NCI-H2107 (cell line): ENCODE measurements at regions not wholly inside any gene's neighbourhood (a gene's known extent, or its start where the extent isn't known, plus 50 kb on each side); places are given as distances from the start of the nearest gene placed in this dataset.

Experiments used
- DNase-seq: peaks from one replicate; lab custom pipeline; 2025; lab: John Stamatoyannopoulos, UW

GRCh38 chr2:12827721-12828120, 111.0 kb downstream of the TRIB2 start:
- no peak for DNase-seq

GRCh38 chr2:12828980-12829379, 112.2 kb downstream of the TRIB2 start:
- DNase-seq: no peak

GRCh38 chr2:12831016-12831415, 114.3 kb downstream of the TRIB2 start:
- DNase-seq: no peak

- no peak for DNase-seq
Observed at GRCh38 chr2:12834239-12834638, 117.5 kb downstream of the TRIB2 start.

DNA sequence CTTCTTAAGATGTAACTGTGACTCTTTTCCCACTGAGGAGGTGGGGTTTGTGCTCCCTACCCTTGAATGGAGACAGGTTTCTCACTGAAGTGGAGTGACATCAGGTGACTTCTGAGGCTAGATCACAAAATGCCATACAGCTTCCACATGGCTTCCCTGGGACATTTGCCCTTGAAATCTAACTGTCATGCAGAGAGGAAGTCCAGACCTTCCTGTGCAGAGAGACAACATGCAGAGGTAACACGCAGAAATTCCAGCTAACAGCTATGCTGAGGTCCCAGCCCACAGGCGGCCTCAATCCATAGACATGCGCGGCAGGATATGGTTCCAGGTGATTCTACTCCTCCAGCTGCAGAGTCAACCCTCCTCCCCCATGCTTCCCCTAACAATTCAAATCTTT, 119.0 kb downstream of the TRIB2 start:
- no peak for DNase-seq

DNA sequence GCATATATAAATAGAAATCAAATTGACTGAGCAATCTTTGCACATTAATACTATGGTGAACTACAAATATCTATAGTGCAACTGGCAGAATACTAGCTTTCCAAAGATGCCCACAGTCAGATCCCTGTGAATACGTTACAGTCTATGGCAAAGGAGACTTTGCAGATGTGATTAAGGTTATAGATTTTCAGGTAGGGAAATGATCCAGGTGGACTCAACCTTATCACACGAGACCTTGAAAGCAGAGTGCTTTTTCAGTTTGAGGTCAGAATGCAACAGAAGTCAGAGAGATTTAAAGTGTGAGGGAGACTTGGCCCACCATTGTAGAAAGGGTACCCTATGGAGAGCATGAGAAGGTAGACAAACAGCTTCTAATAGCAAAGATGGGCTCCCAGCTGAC, 122.6 kb downstream of the TRIB2 start:
- no peak for DNase-seq

DNA sequence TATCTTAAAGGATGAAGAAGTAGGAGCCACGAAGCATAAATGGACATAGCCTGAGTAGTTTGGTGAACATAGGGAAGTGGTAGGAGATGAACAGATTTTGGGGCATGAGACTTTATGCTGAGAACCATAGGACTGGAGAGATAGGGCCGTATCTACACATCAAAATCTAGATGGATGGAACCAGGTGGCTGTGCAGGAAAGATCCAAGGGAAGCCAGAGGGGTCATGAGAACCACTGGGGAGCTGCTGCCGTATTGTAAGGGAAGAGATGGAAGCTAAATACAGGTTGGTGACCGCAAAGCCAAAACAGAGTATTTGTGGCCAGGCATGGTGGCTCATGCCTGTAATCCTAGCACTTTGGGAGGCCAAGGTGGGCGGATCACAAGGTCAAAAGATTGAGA, 124.3 kb downstream of the TRIB2 start:
- DNase-seq: no peak

- no peak for DNase-seq
Observed at GRCh38 chr2:12842917-12843316, 126.2 kb downstream of the TRIB2 start.

DNA sequence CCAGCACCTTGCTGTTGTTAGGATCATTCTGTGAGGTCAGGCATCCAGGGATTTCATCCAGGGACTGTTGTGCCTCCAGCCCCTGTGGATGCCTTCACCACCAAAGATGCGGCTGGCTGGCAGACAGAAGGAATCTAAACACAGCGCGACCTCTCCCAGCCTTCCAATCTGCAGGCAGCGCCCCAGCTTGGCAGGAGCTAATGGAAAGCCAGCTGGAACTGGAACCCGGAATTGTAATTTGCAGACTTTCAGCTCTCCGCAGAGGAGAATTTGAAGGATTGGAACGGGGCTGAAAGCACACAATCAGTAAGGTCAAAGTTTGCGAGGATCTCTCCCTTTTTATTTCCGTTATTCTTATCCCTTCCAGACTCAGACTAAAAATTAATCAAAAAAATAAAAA, 127.8 kb downstream of the TRIB2 start:
- no peak for DNase-seq

DNA sequence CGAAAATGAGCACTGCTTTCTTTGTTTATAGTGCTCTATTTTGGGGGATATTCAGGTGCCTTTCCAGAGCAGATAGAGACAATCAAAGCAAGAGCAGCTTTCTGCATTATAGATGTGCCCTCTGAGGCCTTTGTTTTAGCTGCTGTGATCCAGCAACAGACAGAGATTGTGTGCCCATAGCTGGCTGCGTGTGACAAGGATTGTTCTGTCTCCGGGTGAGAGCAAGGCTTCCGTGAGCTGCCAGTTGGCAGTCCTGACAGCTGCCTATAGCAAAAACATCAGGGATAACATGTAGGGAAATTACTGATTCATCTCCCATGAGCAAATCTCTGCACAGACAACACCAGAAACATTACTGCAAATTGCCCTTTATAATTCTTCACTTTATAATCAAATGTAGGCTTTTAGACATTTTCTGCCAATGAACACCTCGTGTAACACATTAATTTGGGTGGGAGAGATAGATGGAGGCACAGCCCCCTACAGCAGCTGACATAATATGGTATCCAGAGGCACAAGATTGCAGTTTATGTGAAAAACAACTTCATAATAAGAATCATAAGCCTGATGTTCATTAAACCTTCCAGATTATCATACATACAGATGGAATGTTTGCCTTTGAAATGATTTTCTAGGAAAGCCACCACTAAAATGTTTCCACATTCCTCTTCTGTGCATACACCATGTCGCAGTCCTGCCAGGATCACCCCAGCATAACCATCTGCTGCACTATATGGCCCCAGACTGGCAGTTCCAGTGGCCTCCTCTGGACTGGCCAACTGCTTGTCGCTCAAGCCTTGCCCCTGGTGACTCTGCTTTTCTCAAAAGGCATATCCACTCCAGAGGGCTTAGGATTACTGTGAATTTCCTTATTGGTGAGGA, 131.2 kb downstream of the TRIB2 start:
- DNase-seq: no peak

DNA sequence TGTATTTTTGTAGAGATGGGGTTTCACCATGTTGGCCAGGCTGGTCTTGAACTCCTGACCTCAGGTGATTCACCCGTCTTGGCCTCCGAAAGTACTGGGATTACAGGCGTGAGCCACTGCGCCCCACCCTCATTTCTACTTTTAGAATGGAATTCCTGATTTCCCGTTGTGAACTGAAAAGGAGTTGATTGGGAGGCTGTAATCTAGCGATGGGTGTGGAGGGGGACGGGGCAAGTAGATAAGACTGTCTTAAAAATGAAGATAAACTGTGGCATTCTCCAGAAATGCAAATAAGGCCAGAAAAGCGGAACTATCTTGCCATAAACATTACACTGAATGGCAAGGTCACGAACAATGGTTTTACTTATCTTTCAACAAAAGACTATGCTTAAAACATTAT, 135.4 kb downstream of the TRIB2 start:
- no peak for DNase-seq

GRCh38 chr2:12854001-12854530, 137.3 kb downstream of the TRIB2 start:
- DNase-seq: no peak

DNA sequence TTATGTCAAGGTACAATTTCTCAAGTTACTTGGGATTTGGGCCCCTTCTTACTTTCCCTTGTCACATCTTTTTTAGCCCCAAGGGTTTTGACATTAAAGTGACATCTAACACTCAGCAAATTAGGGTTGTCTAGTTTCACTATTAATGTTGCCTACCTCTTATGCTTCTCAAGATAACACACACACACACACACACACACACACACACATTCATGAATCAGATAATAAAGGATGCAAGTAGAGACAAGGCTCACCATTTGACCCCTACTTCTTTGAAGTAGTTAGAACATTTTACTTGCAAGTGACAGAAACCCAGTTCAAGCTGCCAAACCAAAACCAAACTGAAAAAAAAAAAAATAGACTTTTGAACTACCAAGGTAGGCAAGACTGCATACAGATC, 138.8 kb downstream of the TRIB2 start:
- DNase-seq: no peak

- no peak for DNase-seq
Observed at GRCh38 chr2:12856934-12857601, 140.3 kb downstream of the TRIB2 start.

DNA sequence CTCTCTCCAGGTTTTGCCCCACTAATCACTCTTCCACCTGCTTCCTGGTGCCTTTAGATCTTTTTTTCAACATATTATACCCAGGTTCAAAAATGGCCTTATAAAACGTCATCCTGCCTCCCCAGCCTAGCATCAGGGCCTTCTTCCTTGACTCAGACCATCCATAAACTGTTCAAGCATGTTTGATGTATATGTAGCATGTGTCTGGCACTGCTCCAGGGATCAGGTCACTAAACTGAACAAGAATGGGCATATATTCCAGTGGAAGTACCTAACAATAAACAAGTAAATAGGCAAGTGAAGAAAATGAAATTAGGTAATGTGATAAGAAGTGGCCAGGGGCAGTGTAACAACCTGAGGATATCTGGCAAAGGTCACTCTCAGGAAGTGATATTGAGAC, 141.2 kb downstream of the TRIB2 start:
- no peak for DNase-seq

DNA sequence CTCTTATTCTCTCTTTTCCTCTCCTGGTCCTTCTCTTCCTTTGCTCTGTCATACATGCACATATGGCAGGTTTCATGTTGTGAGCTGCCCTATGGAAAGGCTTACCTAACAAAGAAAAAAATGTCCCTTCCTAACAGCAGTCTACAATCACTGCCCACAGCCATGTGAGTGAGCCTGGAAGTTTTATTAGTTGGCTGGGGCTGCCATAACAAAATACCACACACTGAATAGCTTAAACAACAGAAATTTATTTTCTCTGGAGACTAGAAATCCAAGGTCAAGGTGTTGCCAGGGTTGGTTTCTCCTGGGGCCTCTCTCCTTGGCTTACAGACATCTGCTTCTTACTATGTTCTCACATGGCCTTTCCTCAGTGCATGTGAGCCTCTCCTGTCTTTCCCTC, 142.1 kb downstream of the TRIB2 start:
- no peak for DNase-seq

DNA sequence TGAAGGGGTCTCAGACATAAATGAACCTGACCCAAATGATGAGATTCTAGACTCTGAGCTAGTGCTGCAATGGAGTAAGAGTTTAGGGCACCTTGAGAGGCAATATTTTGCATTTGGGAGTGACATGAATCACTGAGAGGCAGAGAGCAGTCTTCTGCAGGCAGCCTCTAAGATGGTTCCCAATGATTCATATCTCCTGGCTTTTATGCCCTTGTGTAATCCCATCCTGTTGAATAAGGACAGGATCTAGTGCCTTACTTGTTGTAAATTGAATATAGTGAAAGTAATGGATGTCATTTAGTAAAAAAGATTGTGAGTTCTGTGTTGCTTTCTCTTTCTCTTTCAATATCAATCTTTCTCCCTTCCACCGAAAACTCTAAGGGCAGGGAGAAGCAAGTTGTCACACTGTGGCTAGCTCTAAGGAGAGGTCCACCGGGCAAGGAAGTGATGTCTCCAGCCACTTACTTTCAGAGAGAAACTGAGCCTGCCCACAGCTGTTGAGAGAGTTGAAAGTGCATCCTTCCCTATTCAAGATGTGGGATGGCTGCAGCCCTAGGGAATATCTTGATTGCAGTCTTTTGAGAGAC, 144.7 kb downstream of the TRIB2 start:
- no peak for DNase-seq

DNA sequence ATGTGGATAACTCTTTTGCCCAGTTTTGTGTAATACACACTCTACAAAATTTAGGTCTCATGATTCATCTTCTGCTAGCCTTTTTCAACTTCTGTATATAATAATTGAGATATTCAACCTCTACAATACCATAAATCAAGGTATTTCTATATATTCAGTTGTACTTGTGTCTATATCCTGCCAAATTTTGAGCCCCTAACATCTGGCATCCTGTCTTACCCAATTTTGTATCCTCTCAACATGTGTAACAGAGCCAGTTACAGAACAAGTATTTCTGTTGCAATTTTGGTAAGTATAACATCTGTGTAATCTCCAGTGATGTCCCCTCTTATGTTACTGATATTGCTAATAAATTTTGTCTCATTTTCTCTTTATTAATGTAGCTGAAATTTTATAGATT, 145.8 kb downstream of the TRIB2 start:
- DNase-seq: no peak

- DNase-seq: no peak
Observed at GRCh38 chr2:12863937-12864336, 147.2 kb downstream of the TRIB2 start.

- DNase-seq: no peak
Observed at GRCh38 chr2:12867631-12868287, 151.0 kb downstream of the TRIB2 start.

- DNase-seq: no peak
Observed at GRCh38 chr2:12870692-12871091, 154.0 kb downstream of the TRIB2 start.

- no peak for DNase-seq
Observed at GRCh38 chr2:12871694-12872315, 155.1 kb downstream of the TRIB2 start.
